DND-41 (cell line): ENCODE measurements at regions not wholly inside any gene's neighbourhood (a gene's known extent, or its start where the extent isn't known, plus 50 kb on each side); places are given as distances from the start of the nearest gene placed in this dataset.

Experiments
- ATAC-seq: fragments of 200-7000 bp; cut with Tn5 transposase; 3 replicates; pipeline ENCODE4 v1.9.1; 2021; ENCODE audit warnings: low read depth; ENCODE audit not compliant: insufficient read depth
- DNase-seq: peaks from one replicate; pipeline ENCODE4 v3.0.0-alpha.2; 2020
- H2AFZ ChIP-seq: 2 replicates; pipeline ENCODE4 v1.6.0; 2012; ENCODE audit warnings: low read depth, low read length
- H3K27ac ChIP-seq: 2 replicates; pipeline ENCODE4 v1.5.1; 2012; ENCODE audit warnings: low read length, inconsistent platforms
- H3K27me3 ChIP-seq: fragments of 200-600 bp; sonication (generic); 2 replicates; pipeline ENCODE4 v1.6.0; 2012; ENCODE audit warnings: low read length, mild to moderate bottlenecking, inconsistent platforms; ENCODE audit not compliant: insufficient read depth, poor library complexity
- H3K36me3 ChIP-seq: 2 replicates; pipeline ENCODE4 v1.5.1; 2012; ENCODE audit warnings: low read length, inconsistent platforms; ENCODE audit not compliant: insufficient read depth
- H3K4me1 ChIP-seq: 2 replicates; pipeline ENCODE4 v1.5.1; 2012; ENCODE audit warnings: mild to moderate bottlenecking, low read length; ENCODE audit not compliant: insufficient read depth
- H3K4me2 ChIP-seq: 2 replicates; pipeline ENCODE4 v1.6.0; 2012; ENCODE audit warnings: mild to moderate bottlenecking, moderate library complexity, low read length, inconsistent platforms; ENCODE audit not compliant: insufficient read depth
- H3K4me3 ChIP-seq, 2 experiments: fragments of 200-600 bp in 1 of 2; shearing (Covaris generic) in 1 of 2; 2 replicates each; pipeline ENCODE4 v1.5.1; 2012 to 2016; ENCODE audit warnings: inconsistent platforms in 2 of 2, low read length in 2 of 2, mild to moderate bottlenecking in 2 of 2, low read depth in 1 of 2, moderate library complexity in 1 of 2
- H3K79me2 ChIP-seq: 2 replicates; pipeline ENCODE4 v1.6.0; 2012; ENCODE audit warnings: low read length, inconsistent platforms; ENCODE audit not compliant: insufficient read depth
- H3K9ac ChIP-seq: 2 replicates; pipeline ENCODE4 v1.6.0; 2012; ENCODE audit warnings: low read depth, mild to moderate bottlenecking, inconsistent platforms, low read length, moderate library complexity
- H3K9me3 ChIP-seq: 2 replicates; pipeline ENCODE4 v1.5.1; 2012; ENCODE audit warnings: low read length, moderate library complexity, mild to moderate bottlenecking, inconsistent platforms; ENCODE audit not compliant: insufficient read depth, severe bottlenecking
- H4K20me1 ChIP-seq: 2 replicates; pipeline ENCODE4 v1.6.0; 2012; ENCODE audit warnings: low read length; ENCODE audit not compliant: insufficient read depth
- CTCF ChIP-seq: IDR thresholded peaks from 2 replicates; pipeline ENCODE4 v1.5.1; 2012; ENCODE audit warnings: borderline replicate concordance, low read length, moderate library complexity, mild to moderate bottlenecking; ENCODE audit not compliant: poor library complexity, severe bottlenecking; ENCODE audit errors: extremely low read depth
- EZH2 ChIP-seq: IDR thresholded peaks from 3 replicates; pipeline ENCODE4 v1.6.1; 2012; ENCODE audit warnings: borderline replicate concordance, low read depth, mild to moderate bottlenecking, moderate library complexity, low read length, inconsistent platforms; ENCODE audit not compliant: severe bottlenecking

GRCh38 chr13:58795715-58796114 is 1164.2 kb downstream of the PCDH17 start:
- Histone ChIP-seq H3K27ac (no peak overlapping the region), H3K4me2 (no peak overlapping the region), H3K79me2 (no peaks in the 10 kb centered on the region), H3K4me1 (no peaks in the 10 kb centered on the region), H3K4me3 (no peak overlapping the region), H4K20me1 (no peaks in the 10 kb centered on the region), H3K27me3 (no peaks in the 10 kb centered on the region), H3K9me3 (no peaks in the 10 kb centered on the region), H2AFZ (no peak overlapping the region), H3K36me3 (no peaks in the 10 kb centered on the region), H3K9ac (no peak overlapping the region)
- DNase-seq (no peak), ATAC-seq (no peak)
- TF ChIP-seq EZH2 = no peak
- no peak for TF ChIP-seq CTCF

GRCh38 chr13:58804832-58805231 is 1173.3 kb downstream of the PCDH17 start:
- TF ChIP-seq EZH2 (no peak), CTCF (no peak)
- Histone ChIP-seq H2AFZ (no peak overlapping the region), H3K27me3 (no peaks in the 10 kb centered on the region), H4K20me1 (no peaks in the 10 kb centered on the region), H3K9ac (no peak overlapping the region), H3K4me3 (no peak overlapping the region), H3K36me3 (no peaks in the 10 kb centered on the region), H3K4me2 (no peak overlapping the region), H3K9me3 (no peaks in the 10 kb centered on the region), H3K4me1 (no peaks in the 10 kb centered on the region), H3K79me2 (no peaks in the 10 kb centered on the region), H3K27ac (no peak overlapping the region)
- no peak for ATAC-seq
- DNase-seq = no peak

GRCh38 chr13:58806401-58806800 is 1174.9 kb downstream of the PCDH17 start:
- Histone ChIP-seq H3K9ac (no peak overlapping the region), H3K4me2 (no peak overlapping the region), H3K79me2 (no peaks in the 10 kb centered on the region), H2AFZ (no peak overlapping the region), H3K4me1 (no peaks in the 10 kb centered on the region), H4K20me1 (no peaks in the 10 kb centered on the region), H3K27ac (no peak overlapping the region), H3K36me3 (no peaks in the 10 kb centered on the region), H3K9me3 (no peaks in the 10 kb centered on the region), H3K27me3 (no peaks in the 10 kb centered on the region), H3K4me3 (no peak overlapping the region)
- TF ChIP-seq EZH2 (no peak), CTCF (no peak)
- no peak for DNase-seq
- ATAC-seq = no peak

- H3K27ac ChIP-seq = no peak overlapping the region
- no peaks in the 10 kb centered on the region for H3K79me2 ChIP-seq
- H3K4me2 ChIP-seq = no peak overlapping the region
- no peak overlapping the region for H2AFZ ChIP-seq
- no peak for TF ChIP-seq EZH2
- no peak for TF ChIP-seq CTCF
- no peaks in the 10 kb centered on the region for H3K27me3 ChIP-seq
- no peak overlapping the region for H3K9ac ChIP-seq
- H3K9me3 ChIP-seq = peaks cover 3% of the 10 kb centered on the region
- no peak for DNase-seq
- H3K4me3 ChIP-seq = no peak overlapping the region
- H3K36me3 ChIP-seq = no peaks in the 10 kb centered on the region
- H4K20me1 ChIP-seq = no peaks in the 10 kb centered on the region
- H3K4me1 ChIP-seq = no peaks in the 10 kb centered on the region
- no peak for ATAC-seq
These were observed 1192.2 kb downstream of the PCDH17 start for GRCh38 chr13:58823701-58824100.
